Dedifferentiated amniotic fluid mesenchymal stem cell (primary cell): ENCODE measurements at regions not wholly inside any gene's neighbourhood (a gene's known extent, or its start where the extent isn't known, plus 50 kb on each side); places are given as distances from the start of the nearest gene placed in this dataset.

Experiments
- DNase-seq: peaks from one replicate; pipeline ENCODE4 v3.0.0-alpha.2; 2016; ENCODE audit errors: extremely low spot score

- no peak for DNase-seq
Measured at GRCh38 chr18:41461114-41461513, 493.9 kb upstream of the PIK3C3 start.

- no peak for DNase-seq
Measured at GRCh38 chr18:41459656-41460055, 495.4 kb upstream of the PIK3C3 start.

GRCh38 chr18:41458376-41458775 lies 496.7 kb upstream of the PIK3C3 start:
- DNase-seq = no peak

DNA sequence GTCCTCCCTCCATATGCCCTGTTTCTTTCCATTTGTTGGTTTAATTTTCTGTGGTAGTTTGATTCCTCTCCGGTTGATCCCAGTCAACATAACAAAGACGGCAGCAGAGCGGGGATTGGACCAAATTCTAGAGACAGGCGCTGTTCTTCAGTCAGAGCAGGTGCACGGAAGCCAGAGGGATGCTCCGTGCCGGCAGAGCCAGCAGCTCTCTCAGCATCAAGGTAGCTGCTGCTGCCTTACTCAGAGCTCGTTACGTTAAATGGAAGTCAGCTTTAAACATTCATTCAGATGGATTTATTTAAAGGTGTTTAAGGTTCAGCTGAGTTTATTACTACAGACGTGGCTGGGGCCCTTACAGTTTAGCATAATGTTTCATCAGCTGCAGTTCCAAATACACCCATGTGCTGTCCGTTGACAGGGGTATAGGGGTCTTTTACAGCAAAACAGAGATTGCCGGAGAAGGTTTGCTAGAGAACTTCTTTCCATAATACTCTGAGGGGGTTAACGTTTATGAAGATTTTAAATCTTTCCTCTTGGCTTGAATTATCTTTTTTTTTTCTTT lies 497.2 kb upstream of the PIK3C3 start:
- DNase-seq = no peak

- DNase-seq = peak; percentile 78
Measured at GRCh38 chr18:41456831-41457230, 498.2 kb upstream of the PIK3C3 start.

GRCh38 chr18:41449612-41450011 lies 505.4 kb upstream of the PIK3C3 start:
- DNase-seq = no peak

- no peak for DNase-seq
Measured at GRCh38 chr18:41444943-41445342, 510.1 kb upstream of the PIK3C3 start.

- DNase-seq = no peak
Measured at GRCh38 chr18:41436772-41437171, 518.3 kb upstream of the PIK3C3 start.

DNA sequence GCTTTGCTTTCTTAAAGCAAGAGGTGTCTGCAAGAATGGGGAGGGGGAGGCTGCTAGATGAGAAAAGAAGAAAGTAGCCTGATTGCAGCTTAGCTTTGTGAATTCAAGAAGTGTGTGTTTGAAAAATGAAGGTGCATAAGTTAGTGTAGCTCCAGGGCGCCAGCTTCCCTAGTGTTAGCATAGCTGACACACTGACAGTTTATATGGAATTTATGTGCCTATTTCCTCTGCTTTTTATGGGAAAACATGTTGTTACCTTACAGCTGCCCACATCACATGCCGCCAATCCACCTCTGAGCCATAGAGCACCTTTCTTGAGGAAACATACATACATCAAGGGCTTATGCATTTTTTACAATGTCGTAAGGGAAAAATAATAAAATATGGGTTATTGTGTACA lies 536.4 kb upstream of the PIK3C3 start:
- no peak for DNase-seq

- no peak for DNase-seq
Measured at GRCh38 chr18:41416044-41416443, 539.0 kb upstream of the PIK3C3 start.

DNA sequence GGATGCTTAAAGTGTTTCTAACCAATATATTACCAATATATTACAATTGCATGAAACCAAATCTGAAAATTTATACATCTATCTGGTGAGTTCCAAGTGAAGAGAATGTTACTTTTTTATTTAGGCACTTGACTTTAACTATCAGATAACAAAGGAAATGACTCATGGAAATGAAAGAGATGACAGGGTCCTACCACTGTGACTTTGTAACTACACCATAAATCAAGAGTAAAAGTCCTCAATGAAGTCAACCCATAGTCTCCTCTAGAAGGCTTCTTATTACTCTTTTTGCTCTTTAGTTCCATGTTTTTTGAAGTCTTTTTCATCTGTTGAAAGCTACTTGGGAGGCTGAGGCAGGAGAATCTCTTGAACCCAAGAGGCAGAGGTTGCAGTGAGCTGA lies 545.0 kb upstream of the PIK3C3 start:
- DNase-seq = no peak

GRCh38 chr18:41406834-41407233 lies 548.2 kb upstream of the PIK3C3 start:
- DNase-seq = no peak

GRCh38 chr18:41396861-41397260 lies 558.2 kb upstream of the PIK3C3 start:
- DNase-seq = no peak

GRCh38 chr18:41396211-41396610 lies 558.8 kb upstream of the PIK3C3 start:
- DNase-seq = no peak

- DNase-seq = no peak
Measured at GRCh38 chr18:41395695-41396094, 559.3 kb upstream of the PIK3C3 start.

DNA sequence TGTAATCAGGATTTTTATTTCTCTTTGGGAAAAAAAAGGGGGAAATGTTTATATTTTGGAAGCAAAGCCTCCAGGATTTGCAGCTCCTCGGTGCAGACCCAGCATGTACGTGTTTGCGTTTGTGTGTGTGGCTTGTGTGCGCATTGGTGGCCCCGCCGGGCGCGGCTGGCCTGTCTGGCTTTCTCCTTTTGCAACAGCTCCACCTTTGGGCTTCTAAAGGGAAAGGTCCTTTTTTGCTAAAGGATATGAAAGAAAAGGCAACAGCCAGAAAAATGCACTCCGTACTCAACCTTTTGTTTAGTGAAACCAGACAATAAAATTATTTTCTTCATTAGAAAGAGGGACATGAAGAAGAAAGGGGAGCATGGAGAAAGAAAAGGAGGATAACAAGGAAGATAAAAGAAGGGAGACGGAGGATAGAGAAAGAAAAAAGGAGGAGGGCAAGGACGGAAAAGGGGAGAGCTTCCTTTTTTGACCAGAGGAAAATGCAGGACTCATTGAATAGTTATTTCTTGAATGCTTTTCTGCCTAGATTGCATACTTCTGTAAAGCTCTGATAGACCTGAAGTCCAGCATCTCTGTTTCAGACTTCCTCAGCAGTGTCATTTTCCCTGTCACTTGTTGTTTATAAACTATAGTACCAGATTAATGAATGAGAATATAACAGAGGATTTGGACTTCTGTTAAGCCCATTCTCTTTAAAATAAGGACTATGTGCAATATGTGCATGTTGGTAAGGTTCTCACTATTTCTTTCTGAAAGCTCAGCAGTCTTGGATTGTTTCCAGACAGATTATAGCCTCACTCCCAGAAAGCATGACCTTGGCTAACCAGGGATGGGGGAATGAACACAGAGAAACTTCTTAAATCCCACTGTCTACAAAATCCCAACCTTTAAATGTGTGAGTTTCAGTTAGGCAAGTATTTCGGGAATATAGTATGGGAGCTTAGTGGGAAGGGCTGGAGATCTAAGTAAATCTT lies 563.1 kb upstream of the PIK3C3 start:
- DNase-seq = peak; percentile 84

GRCh38 chr18:41390309-41390708 lies 564.7 kb upstream of the PIK3C3 start:
- no peak for DNase-seq

DNA sequence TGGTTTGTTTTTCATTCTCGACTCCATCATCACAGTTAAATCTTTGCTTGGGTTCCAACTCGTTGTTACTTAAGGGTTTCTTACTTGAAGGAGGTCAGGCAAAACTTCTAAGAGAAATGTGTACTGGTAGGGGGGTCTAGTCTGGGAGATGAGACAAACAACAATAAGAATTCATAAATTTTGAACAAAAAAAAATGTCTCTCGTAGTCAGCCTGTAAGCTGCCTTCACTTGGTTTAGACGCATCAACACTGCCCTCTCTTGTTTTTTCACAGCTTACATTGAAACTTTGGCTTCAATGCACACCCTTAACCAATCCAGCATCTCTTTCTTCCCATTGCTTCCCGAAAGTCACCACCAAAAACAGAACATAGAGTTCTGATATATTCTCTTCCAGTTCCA lies 576.4 kb upstream of the PIK3C3 start:
- DNase-seq = peak; percentile 52

GRCh38 chr18:41373612-41374011 lies 581.4 kb upstream of the PIK3C3 start:
- DNase-seq = no peak

DNA sequence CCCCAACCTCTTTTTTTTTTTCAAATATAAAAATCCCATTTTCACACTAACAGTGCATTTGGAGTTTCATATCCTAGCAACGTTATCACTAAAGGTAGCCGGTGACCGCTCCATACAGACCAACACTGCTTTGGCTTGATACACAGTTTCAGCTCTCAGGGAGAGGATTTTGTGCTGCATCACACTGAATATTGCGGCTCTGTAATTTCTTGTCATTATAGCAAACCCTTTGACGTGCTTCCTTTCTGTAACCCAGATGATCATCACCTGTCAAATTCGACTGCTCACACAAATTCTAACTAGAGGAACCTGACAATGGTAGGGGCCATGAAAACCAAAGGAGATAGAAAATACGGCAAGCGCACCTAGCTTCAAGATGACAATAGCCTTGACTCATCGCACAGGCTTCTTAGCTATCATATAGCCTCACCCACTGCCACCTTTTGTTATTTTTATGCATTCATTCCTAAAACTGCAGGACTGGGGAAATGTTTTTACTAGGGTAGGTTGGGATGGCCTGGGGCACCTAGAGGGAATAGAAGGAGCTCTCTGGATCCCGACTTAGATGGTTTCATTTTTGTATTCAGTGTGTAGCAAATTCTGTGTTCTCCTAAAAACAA lies 582.9 kb upstream of the PIK3C3 start:
- no peak for DNase-seq

GRCh38 chr18:41371156-41372045 lies 583.6 kb upstream of the PIK3C3 start:
- DNase-seq = no peak

DNA sequence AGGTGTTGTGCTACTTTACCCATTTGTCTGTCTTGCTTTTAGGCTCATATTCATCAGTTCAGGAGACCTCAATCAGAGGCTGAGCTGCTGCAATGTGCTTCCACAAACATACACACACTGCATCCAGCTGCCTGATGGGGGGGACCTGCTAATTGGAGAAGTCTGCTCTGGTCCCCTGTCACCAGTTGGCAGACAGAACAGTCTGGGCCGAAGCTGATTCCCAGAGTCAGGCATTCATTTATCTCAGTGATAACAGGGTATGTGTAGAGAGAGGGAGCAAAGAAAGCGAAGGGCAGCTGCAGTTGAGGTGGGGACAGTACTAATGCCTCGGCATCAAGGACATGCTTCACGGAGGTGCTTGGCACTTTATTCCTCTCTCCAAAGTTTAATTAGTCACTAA lies 584.3 kb upstream of the PIK3C3 start:
- no peak for DNase-seq
